Iris pigment epithelial cell (primary cell): ENCODE measurements at regions not wholly inside any gene's neighbourhood (a gene's known extent, or its start where the extent isn't known, plus 50 kb on each side); places are given as distances from the start of the nearest gene placed in this dataset.
"Not testable (repeated sequence)": the region's sequence is repeated elsewhere in the genome, so short reads cannot be mapped to it uniquely, and the experiment has no call there.

Experiments used
- DNase-seq: peaks from one replicate; pipeline ENCODE4 v3.0.0-alpha.2; 2011; ENCODE audit warnings: low read depth

DNA sequence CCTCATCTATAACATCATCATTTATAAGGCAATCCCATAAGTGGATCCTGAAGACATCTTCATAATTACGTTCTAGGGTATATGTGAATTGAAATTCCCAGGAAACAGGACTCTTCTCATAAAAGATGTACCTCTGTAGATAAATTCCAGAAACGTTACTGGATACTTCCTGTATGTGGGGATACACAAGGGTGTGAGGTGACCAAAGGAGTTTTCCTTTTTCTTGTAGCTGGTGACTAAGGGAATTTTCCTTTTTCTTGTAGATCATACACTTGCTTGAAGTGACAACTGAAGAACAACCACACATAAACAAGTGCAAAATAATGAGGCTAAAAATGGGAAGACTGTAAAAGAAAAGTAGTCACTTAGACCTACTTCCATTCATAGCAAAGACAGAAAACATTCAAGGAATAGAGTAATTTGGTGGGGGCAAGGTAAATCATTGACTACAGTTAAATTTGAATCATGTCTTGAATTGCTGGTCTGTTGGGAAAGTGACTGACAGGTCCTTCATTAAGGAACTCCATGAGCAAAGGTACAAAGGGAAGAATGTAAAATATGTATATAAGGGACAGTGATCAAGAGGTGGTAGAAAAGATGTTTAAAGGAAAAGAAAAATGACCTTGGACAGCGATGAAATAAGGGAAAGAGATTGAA lies 53.2 kb upstream of the UBE2E3 start:
- no peak for DNase-seq

GRCh38 chr2:180925700-180926099 lies 54.7 kb upstream of the UBE2E3 start:
- DNase-seq, result no peak

DNA sequence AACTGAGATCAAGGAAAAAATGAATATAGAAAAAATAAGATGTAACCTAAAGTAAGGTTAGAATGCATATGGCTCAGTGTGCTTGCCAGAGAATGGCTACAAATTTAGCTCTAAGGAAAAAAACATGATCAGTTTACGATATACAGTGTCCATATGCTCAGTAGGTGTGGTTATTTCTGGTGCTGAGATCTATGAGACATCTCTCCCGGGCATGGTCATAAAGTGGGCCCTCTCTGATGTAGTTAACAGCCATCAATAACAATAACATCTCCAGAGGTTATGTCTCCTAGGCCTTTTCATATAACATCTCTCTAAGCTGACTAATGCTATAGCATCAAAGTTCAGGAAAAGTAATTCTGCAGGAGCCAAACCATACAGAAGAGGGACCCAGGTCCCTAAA lies 56.3 kb upstream of the UBE2E3 start:
- no peak for DNase-seq

- DNase-seq, result no peak
These were observed 69.4 kb upstream of the UBE2E3 start for GRCh38 chr2:180910831-180911665.

- peak; percentile 54 for DNase-seq
These were observed 72.7 kb upstream of the UBE2E3 start for GRCh38 chr2:180907731-180908130.

- DNase-seq, result no peak
These were observed 74.9 kb upstream of the UBE2E3 start for GRCh38 chr2:180905461-180905860.

DNA sequence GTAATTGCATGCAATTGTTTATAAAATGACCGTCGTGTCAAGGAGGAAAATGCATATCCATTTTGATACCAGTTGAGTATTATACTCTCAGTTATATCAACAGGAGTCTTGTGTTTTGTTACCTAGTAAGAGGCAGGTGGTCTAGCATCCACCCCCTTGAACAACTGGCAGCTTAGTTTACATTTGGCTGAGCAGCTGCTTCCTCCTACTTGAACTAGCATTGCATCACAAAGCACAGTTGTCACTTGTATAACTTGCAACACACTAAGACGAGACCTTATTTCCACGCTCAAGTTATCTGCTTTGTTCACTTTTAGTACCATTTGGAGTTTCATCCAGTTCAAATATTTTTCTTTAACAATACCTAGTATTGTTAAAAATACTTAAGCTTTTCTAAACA lies 75.4 kb upstream of the UBE2E3 start:
- no peak for DNase-seq

- DNase-seq, result no peak
These were observed 79.1 kb upstream of the UBE2E3 start for GRCh38 chr2:180901331-180901730.

DNA sequence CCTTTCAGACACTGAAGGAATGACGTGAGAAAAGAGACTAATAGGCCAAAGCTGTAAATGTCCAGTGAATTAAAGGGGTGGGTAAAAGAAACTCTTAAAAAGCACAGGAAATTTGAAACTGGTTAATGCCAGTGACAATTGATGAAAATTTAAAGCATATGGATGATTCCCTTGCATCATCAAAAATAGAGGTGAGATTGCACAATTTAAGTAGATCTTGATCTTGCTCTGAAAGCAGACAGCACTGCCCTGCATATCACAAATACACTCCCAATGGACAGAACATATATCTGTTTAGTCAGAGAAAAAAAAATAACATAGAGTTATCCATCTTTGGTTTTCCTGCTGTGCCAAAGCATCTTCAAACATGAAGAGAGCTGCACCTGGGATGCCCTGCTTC lies 86.7 kb upstream of the UBE2E3 start:
- no peak for DNase-seq

DNA sequence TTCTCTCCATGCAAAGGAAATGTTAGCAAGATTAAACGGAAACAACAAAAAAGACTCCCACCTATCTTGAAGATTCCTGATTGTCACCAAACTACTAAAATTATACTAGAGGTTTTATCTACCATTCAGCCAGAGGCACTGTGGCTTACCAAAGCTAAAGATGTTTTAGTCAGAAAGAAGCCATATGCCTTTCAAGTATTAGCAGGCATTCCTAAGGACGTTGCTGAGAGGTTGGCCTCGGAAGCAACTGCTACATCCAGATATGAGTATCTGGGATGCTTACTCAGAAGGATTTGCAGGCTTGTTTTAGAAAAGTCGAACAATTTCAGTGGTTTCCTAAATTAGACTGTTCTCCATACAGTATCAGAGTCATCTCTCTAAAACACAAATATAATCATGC lies 88.3 kb upstream of the UBE2E3 start:
- no peak for DNase-seq

DNA sequence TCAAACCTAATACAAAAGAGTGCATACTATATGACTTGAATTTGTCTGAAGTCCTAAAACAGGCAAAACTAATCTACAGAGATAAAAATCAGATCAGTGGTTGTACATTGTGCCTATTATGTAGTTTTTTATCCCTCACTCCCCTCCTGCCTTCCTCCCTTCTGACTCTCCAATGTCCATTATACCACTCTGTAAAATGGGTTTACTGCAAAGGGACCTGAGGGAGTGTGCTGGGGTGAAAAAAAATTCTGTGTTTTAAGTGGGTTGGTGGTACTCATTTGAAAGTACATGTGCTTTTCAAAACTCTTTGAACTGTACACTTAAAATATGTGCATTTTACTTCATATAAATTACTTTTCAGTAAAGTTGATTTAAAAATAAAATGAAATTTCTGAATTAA lies 89.0 kb upstream of the UBE2E3 start:
- DNase-seq, result no peak

- peak; percentile 46 for DNase-seq
These were observed 89.6 kb upstream of the UBE2E3 start for GRCh38 chr2:180890781-180891180.

GRCh38 chr2:180882959-180883358 lies 97.4 kb upstream of the UBE2E3 start:
- DNase-seq, result no peak

GRCh38 chr2:180876506-180876905 lies 103.9 kb upstream of the UBE2E3 start:
- no peak for DNase-seq

GRCh38 chr2:180873219-180873618 lies 107.2 kb upstream of the UBE2E3 start:
- DNase-seq, result no peak

DNA sequence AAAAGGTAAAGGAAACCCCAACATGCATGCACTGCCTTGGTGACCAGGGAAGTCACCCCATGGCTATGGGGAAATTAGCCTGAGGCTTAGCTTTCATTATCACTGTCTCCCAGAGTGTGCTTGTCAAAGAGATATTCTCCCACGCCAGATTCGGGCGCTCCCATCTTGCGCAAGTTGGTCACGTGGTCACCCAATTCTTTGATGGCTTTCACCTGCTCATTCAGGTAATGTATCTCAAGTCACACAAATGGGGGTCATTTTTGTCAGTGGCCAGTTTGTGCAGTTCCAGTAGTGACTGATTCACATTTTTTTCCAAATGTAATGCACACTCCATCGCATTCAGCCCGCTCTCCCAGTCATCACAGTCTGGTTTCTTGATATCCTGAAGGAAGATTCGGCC lies 107.6 kb upstream of the UBE2E3 start:
- DNase-seq, result not testable (repeated sequence)

DNA sequence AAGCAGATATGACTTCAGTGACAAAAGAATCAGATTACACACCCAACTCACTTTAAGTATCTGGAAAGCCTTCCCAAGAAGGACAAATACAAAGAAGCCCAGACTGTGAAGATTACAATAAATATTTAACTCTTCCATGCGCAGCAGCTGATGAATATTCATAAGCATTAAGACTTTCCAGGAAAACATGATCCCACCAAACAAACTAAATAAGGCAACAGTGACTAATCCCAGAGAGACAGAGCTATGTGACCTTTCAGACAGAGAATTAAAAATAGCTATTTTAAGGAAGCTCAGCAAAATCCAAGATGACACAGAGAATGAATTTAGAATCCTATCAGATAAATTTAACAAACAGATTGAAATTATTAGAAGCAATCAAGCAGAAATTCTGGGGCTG lies 108.2 kb upstream of the UBE2E3 start:
- DNase-seq, result peak; percentile 5

- no peak for DNase-seq
These were observed 108.8 kb upstream of the UBE2E3 start for GRCh38 chr2:180871649-180872048.

DNA sequence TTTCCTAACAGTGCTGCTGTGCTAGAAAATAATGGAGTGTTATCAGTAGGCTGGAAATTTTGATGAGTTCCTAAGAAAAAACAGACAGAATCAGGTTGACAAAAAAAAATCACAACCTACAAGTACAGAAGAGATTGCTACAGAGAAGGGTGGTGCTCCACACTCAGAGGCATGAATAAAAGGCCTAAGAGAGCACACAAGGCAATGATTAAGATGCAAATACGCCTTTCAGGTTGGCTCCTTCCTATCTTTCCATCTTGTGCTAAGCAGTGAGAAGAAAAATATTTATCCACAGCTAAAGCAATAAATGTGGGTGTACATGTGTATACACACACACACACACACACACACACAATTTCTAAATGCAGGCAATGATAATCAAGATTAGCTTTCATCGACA lies 130.6 kb upstream of the UBE2E3 start:
- no peak for DNase-seq

DNA sequence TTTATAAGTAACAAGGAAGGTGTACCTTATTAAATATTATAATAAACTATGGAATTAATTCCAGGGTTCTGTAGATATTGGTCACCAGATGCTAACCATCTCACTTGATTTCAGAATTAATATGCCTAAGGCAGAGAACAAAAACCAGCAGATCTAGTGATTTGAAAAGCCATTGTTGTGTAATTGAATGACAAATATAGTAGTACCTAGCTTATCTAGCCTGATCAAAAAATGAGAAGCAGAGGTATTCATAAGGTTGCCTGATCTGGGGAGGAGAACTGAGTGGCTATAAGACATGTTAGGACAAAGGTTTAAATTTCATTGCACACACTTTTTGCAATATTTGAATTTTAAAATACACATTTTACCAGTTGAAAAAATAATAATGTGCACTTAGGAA lies 132.0 kb upstream of the UBE2E3 start:
- no peak for DNase-seq

- no peak for DNase-seq
These were observed 133.5 kb upstream of the UBE2E3 start for GRCh38 chr2:180846756-180847472.

DNA sequence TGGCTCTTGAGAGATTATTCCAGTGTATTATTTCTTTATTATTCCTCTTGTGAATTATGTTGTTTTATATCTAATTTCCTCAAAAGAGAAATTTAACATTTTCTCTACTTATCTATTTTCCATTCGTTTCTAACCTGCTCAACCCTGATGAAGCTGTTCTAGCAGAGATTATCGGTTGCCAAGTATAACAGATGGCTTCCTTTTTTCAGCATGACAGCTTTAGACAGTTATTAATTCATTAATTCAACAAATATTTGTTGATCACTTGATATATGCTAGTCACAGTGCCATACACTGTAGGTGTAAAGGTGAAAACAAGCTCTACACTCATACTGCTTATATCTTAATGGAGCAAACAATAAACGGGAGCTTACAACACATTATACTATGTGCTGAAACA lies 137.9 kb upstream of the UBE2E3 start:
- DNase-seq, result no peak

DNA sequence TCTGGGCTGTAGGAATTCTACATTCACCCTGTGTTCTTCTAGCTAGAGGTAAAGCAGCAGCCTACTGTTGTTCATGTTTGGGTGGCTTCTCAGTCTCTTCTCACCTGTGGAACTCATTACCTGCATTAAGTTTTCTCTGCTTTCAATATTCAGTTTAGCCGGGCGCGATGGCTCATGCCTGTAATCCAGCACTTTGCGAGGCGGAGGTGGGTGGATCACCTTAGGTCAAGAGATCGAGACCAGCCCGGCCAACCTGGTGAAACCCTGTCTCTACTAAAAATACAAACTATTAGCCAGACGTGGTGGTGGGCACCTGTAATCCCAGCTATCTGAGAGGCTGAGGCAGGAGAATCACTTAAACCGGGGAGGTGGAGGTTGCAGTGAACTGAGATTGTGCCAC lies 139.8 kb upstream of the UBE2E3 start:
- DNase-seq, result no peak
